HepG2 (cell line): ENCODE measurements at regions not wholly inside any gene's neighbourhood (a gene's known extent, or its start where the extent isn't known, plus 50 kb on each side); places are given as distances from the start of the nearest gene placed in this dataset.

Experiments used
- ATAC-seq: fragments of 200-7000 bp; cut with Tn5 transposase; 3 replicates; pipeline ENCODE4 v1.9.1; 2020; ENCODE audit warnings: mild to moderate bottlenecking, moderate library complexity
- BruUV-seq: library from RNA; stranded (reverse); fragments of 400-500 nt; replicated peaks from 2 replicates; lab custom pipeline; 2021; lab: Mats Ljungman, UMichigan
- CTCF ChIA-PET: fragments of 300-600 bp; formaldehyde crosslinking; extraction: SDS; loops from one replicate; lab custom pipeline; 2021; ENCODE audit warnings: low total read pairs, inconsistent platforms, low intra/inter-chr PET ratio; lab: Yijun Ruan, JAX
- POLR2A ChIA-PET: fragments of 350-600 bp; sonication (Branson Sonifier 250); formaldehyde crosslinking; loops from one replicate; lab custom pipeline; 2020; ENCODE audit warnings: antibody characterized with exemption, inconsistent platforms; lab: Yijun Ruan, JAX
- DNase-seq: peaks from one replicate; pipeline ENCODE4 v3.0.0-alpha.2; 2015; ENCODE audit warnings: low spot score
- FAIRE-seq: peaks from 3 replicates; lab custom pipeline; 2011; peaks lifted over from hg19 to GRCh38; lab: Jason Lieb, UNC
- H2AFZ ChIP-seq: one replicate; pipeline ENCODE4 v1.6.1; 2011; ENCODE audit warnings: low read length, inconsistent platforms
- H3K27ac ChIP-seq: fragments of 300-600 bp; 3 replicates; pipeline ENCODE4 v1.8.0; 2011; ENCODE audit warnings: mixed run types, mild to moderate bottlenecking, mixed read lengths, low read length, inconsistent platforms; ENCODE audit not compliant: insufficient read depth; ENCODE audit errors: extremely low read length
- H3K27me3 ChIP-seq, 2 experiments: fragments of 200-600 bp in 1 of 2; 2 replicates in 1 of 2; 3 replicates in 1 of 2; pipeline versions ENCODE4 v1.6.0 to v1.8.0; 2011; ENCODE audit warnings: low read length in 2 of 2, mild to moderate bottlenecking in 2 of 2, moderate library complexity in 2 of 2, inconsistent platforms in 1 of 2; ENCODE audit not compliant: insufficient read depth in 2 of 2, control insufficient read depth in 1 of 2
- H3K36me3 ChIP-seq, 2 experiments: fragments of 200-600 bp in 1 of 2; replicated peaks in 1 of 2; 2 replicates in 1 of 2; 3 replicates in 1 of 2; pipeline versions ENCODE4 v1.5.1 to v1.8.0; 2011; ENCODE audit warnings: low read length in 2 of 2, inconsistent platforms in 1 of 2; ENCODE audit not compliant: insufficient read depth in 2 of 2, control insufficient read depth in 1 of 2
- H3K4me1 ChIP-seq: 2 replicates; pipeline ENCODE4 v1.5.1; 2012; ENCODE audit warnings: low read length, inconsistent platforms; ENCODE audit not compliant: insufficient read depth
- H3K4me2 ChIP-seq: 2 replicates; pipeline ENCODE4 v1.6.0; 2011; ENCODE audit warnings: low read depth, low read length, inconsistent platforms
- H3K4me3 ChIP-seq, 3 experiments: fragments of 200-600 bp in 1 of 3; sonication (generic), shearing (Covaris generic) in 1 of 3; replicated peaks in 1 of 3; 2 replicates each; pipeline ENCODE4 v1.5.1; 2011 to 2016; ENCODE audit warnings: low read length in 3 of 3, inconsistent platforms in 2 of 3, low read depth in 2 of 3, mild to moderate bottlenecking in 2 of 3, control low read depth in 1 of 3, mixed read lengths in 1 of 3; ENCODE audit not compliant: insufficient read depth in 1 of 3
- H3K79me2 ChIP-seq: one replicate; pipeline ENCODE4 v1.6.1; 2011; ENCODE audit warnings: low read length, inconsistent platforms; ENCODE audit not compliant: insufficient read depth
- H3K9ac ChIP-seq: 2 replicates; pipeline ENCODE4 v1.6.0; 2011; ENCODE audit warnings: mild to moderate bottlenecking, low read depth, low read length, inconsistent platforms; ENCODE audit not compliant: insufficient read depth
- H3K9me3 ChIP-seq: 2 replicates; pipeline ENCODE4 v1.5.1; 2012; ENCODE audit warnings: mild to moderate bottlenecking, low read length
- H4K20me1 ChIP-seq: 2 replicates; pipeline ENCODE4 v1.6.0; 2011; ENCODE audit warnings: inconsistent platforms, mild to moderate bottlenecking, low read length, moderate library complexity; ENCODE audit not compliant: insufficient read depth
- KLF13 ChIP-seq: sonication (generic); formaldehyde crosslinking; IDR thresholded peaks from 2 replicates; pipeline ENCODE4 v1.4.0; 2020; ENCODE audit warnings: mild to moderate bottlenecking, missing genetic modification reagents
- PHF8 ChIP-seq: sonication (generic); formaldehyde crosslinking; IDR thresholded peaks from 2 replicates; pipeline ENCODE4 v1.5.0; 2020; ENCODE audit warnings: missing genetic modification reagents
- RBAK ChIP-seq: sonication (generic); formaldehyde crosslinking; IDR thresholded peaks from 2 replicates; pipeline ENCODE4 v1.5.1; 2020; ENCODE audit warnings: mild to moderate bottlenecking, missing genetic modification reagents
- ZNF274 ChIP-seq: sonication (generic); formaldehyde crosslinking; IDR thresholded peaks from 2 replicates; pipeline ENCODE4 v1.5.1; 2020; ENCODE audit warnings: mild to moderate bottlenecking, missing genetic modification reagents
- ZNF354B ChIP-seq: sonication (generic); formaldehyde crosslinking; IDR thresholded peaks from 2 replicates; pipeline ENCODE4 v1.8.0; 2022; ENCODE audit warnings: mild to moderate bottlenecking, missing genetic modification reagents
- ZNF644 ChIP-seq: IDR thresholded peaks from 2 replicates; pipeline ENCODE4 v1.6.1; 2016; ENCODE audit warnings: low read depth
- ZNF776 ChIP-seq: sonication (generic); formaldehyde crosslinking; IDR thresholded peaks from 2 replicates; pipeline ENCODE4 v1.4.0; 2020; ENCODE audit warnings: mild to moderate bottlenecking, missing genetic modification reagents
- WGBS: methylation state at CpG from one replicate; pipeline ENCODE4 v1.1.6; 2017; ENCODE audit warnings: low lambda C conversion rate; 5-methylcytosine and 5-hydroxymethylcytosine counted together
- in situ Hi-C: cut with HindIII; loops from 2 replicates; pipeline ENCODE4 v1.10.0; 2017; ENCODE audit warnings: low pct_unique_long_range_greater_than_20kb; ENCODE audit not compliant: extremely low pct_ligation_motif_present
- intact Hi-C: fragments of 100-400 bp; cut with micrococcal nuclease; formaldehyde crosslinking; loops from one replicate; pipeline ENCODE4 v1.10.0; 2022; ENCODE audit not compliant: unreplicated experiment
- TF ChIP-seq, protein P1 (sequence below): sonication (generic); formaldehyde crosslinking; IDR thresholded peaks from 2 replicates; pipeline ENCODE4 v1.9.0; 2021; ENCODE audit warnings: missing genetic modification reagents, mild to moderate bottlenecking, borderline replicate concordance
- TF ChIP-seq, protein P2 (sequence below): sonication (generic); formaldehyde crosslinking; IDR thresholded peaks from 2 replicates; pipeline ENCODE4 v1.5.0; 2020; ENCODE audit warnings: missing genetic modification reagents
- TF ChIP-seq, protein P3 (sequence below): sonication (generic); formaldehyde crosslinking; IDR thresholded peaks from 2 replicates; pipeline ENCODE4 v1.4.0; 2020; ENCODE audit warnings: mild to moderate bottlenecking, missing genetic modification reagents
- TF ChIP-seq, protein P4 (sequence below): sonication (generic); formaldehyde crosslinking; IDR thresholded peaks from 2 replicates; pipeline ENCODE4 v1.9.0; 2021; ENCODE audit warnings: missing genetic modification reagents, borderline replicate concordance

DNA sequence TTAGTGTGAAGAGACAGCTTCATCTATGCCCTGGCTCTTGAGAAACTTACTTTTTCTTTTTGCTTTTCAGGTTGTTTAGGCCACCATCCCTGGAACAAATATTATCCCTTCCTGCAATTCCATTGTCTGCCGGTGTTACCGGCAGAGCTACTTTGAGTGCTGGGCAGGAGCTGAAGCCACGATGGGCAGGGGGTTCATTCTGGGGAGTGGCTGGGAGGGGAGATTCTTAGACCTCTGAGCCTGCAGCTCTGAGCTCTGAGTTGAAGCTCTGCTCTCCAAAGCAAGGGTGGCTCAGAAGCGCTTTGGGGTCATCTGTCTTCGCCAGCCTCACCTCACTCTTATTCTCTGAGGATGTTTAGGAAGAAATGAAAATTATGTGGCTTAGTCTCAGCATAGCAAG is 1066.6 kb upstream of the SLC10A2 start (continued):
- TF ChIP-seq ZNF776 (CRISPR knock-in tag): no peak
- TF ChIP-seq, protein P1, sequence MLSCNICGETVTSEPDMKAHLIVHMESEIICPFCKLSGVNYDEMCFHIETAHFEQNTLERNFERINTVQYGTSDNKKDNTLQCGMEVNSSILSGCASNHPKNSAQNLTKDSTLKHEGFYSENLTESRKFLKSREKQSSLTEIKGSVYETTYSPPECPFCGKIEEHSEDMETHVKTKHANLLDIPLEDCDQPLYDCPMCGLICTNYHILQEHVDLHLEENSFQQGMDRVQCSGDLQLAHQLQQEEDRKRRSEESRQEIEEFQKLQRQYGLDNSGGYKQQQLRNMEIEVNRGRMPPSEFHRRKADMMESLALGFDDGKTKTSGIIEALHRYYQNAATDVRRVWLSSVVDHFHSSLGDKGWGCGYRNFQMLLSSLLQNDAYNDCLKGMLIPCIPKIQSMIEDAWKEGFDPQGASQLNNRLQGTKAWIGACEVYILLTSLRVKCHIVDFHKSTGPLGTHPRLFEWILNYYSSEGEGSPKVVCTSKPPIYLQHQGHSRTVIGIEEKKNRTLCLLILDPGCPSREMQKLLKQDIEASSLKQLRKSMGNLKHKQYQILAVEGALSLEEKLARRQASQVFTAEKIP (CRISPR knock-in tag): no peak
- TF ChIP-seq, all 625 proteins: peak for 0

DNA sequence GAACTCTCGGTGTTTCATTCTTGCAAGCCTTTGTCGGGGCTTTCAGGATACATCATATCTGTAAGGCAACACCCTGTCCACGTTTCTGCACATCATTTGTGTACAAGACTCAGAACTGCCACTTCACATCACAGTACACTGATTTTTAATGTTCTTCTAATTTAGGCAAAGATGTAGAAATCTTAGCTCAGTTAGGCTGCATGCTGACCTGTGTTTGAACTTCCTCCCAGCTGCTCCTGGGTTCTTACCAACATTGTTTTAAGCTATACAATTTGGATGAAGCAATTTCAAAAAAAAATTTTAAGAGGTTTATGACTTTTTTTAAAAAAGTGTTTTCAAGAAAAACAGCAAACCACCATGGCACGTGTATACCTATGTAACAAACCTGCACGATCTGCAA is 1047.9 kb upstream of the SLC10A2 start:
- Histone ChIP-seq H3K4me1 (no peaks in the 10 kb centered on the region), H3K36me3 (no peaks in the 10 kb centered on the region), H3K27me3 (no peaks in the 10 kb centered on the region), H3K79me2 (no peaks in the 10 kb centered on the region), H3K27ac (no peak overlapping the region), H2AFZ (no peak overlapping the region), H3K4me3 (no peak overlapping the region), H3K9ac (no peak overlapping the region), H3K9me3 (peaks cover 26% of the 10 kb centered on the region; the same call in 1 of the 2 replicates), H3K4me2 (no peak overlapping the region), H4K20me1 (no peaks in the 10 kb centered on the region)
- ATAC-seq: no peak
- no peak for TF ChIP-seq ZNF644 (CRISPR knock-in tag)
- no peak for TF ChIP-seq ZNF274 (CRISPR knock-in tag)
- TF ChIP-seq, protein P2, sequence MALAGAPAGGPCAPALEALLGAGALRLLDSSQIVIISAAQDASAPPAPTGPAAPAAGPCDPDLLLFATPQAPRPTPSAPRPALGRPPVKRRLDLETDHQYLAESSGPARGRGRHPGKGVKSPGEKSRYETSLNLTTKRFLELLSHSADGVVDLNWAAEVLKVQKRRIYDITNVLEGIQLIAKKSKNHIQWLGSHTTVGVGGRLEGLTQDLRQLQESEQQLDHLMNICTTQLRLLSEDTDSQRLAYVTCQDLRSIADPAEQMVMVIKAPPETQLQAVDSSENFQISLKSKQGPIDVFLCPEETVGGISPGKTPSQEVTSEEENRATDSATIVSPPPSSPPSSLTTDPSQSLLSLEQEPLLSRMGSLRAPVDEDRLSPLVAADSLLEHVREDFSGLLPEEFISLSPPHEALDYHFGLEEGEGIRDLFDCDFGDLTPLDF (CRISPR knock-in tag): no peak
- TF ChIP-seq, protein P3, sequence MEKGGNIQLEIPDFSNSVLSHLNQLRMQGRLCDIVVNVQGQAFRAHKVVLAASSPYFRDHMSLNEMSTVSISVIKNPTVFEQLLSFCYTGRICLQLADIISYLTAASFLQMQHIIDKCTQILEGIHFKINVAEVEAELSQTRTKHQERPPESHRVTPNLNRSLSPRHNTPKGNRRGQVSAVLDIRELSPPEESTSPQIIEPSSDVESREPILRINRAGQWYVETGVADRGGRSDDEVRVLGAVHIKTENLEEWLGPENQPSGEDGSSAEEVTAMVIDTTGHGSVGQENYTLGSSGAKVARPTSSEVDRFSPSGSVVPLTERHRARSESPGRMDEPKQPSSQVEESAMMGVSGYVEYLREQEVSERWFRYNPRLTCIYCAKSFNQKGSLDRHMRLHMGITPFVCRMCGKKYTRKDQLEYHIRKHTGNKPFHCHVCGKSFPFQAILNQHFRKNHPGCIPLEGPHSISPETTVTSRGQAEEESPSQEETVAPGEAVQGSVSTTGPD (CRISPR knock-in tag): no peak
- TF ChIP-seq, protein P4, sequence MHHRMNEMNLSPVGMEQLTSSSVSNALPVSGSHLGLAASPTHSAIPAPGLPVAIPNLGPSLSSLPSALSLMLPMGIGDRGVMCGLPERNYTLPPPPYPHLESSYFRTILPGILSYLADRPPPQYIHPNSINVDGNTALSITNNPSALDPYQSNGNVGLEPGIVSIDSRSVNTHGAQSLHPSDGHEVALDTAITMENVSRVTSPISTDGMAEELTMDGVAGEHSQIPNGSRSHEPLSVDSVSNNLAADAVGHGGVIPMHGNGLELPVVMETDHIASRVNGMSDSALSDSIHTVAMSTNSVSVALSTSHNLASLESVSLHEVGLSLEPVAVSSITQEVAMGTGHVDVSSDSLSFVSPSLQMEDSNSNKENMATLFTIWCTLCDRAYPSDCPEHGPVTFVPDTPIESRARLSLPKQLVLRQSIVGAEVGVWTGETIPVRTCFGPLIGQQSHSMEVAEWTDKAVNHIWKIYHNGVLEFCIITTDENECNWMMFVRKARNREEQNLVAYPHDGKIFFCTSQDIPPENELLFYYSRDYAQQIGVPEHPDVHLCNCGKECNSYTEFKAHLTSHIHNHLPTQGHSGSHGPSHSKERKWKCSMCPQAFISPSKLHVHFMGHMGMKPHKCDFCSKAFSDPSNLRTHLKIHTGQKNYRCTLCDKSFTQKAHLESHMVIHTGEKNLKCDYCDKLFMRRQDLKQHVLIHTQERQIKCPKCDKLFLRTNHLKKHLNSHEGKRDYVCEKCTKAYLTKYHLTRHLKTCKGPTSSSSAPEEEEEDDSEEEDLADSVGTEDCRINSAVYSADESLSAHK: no peak
- TF ChIP-seq PHF8 (CRISPR knock-in tag): no peak
- TF ChIP-seq RBAK (CRISPR knock-in tag): no peak
- TF ChIP-seq KLF13 (CRISPR knock-in tag): no peak
- no peak for TF ChIP-seq ZNF354B
- in situ Hi-C loops: no loop called here
- no peak for DNase-seq
- CTCF ChIA-PET: no interaction called here
- no TSS peak for BruUV-seq
- WGBS: 2% methylated on average over 5 of the region's 5 CpGs
- no peak for FAIRE-seq
- intact Hi-C loops: no loop called here
- POLR2A ChIA-PET: no interaction called here
